Endothelial cell (in vitro differentiated cells): ENCODE measurements at regions not wholly inside any gene's neighbourhood (a gene's known extent, or its start where the extent isn't known, plus 50 kb on each side); places are given as distances from the start of the nearest gene placed in this dataset.

ENCODE experiments used
- DNase-seq: peaks from one replicate; pipeline ENCODE4 v3.0.0; 2021; ENCODE audit warnings: low spot score
- H3K27ac Mint-ChIP-seq: one replicate; pipeline ENCODE4 v1.8.0; 2021; ENCODE audit warnings: mixed read lengths, inconsistent platforms; ENCODE audit not compliant: unreplicated experiment
- H3K27me3 Mint-ChIP-seq: one replicate; pipeline ENCODE4 v1.8.0; 2021; ENCODE audit warnings: mild to moderate bottlenecking, moderate library complexity, mixed read lengths, inconsistent platforms; ENCODE audit not compliant: unreplicated experiment
- H3K36me3 Mint-ChIP-seq: one replicate; pipeline ENCODE4 v1.8.0; 2021; ENCODE audit warnings: mild to moderate bottlenecking, low read depth, mixed read lengths, inconsistent platforms; ENCODE audit not compliant: unreplicated experiment
- H3K4me1 Mint-ChIP-seq: one replicate; pipeline ENCODE4 v1.8.0; 2021; ENCODE audit warnings: mild to moderate bottlenecking, mixed read lengths, inconsistent platforms; ENCODE audit not compliant: unreplicated experiment
- H3K4me3 Mint-ChIP-seq: one replicate; pipeline ENCODE4 v1.8.0; 2021; ENCODE audit warnings: mild to moderate bottlenecking, mixed read lengths, inconsistent platforms; ENCODE audit not compliant: unreplicated experiment
- H3K9me3 Mint-ChIP-seq: one replicate; pipeline ENCODE4 v1.8.0; 2021; ENCODE audit warnings: mixed read lengths, inconsistent platforms; ENCODE audit not compliant: unreplicated experiment
- TF ChIP-seq, protein P1 (sequence below): fragments of 200-600 bp; sonication (generic); IDR thresholded peaks from one replicate; pipeline ENCODE4 v1.5.0; 2021; ENCODE audit warnings: antibody characterized with exemption; ENCODE audit not compliant: unreplicated experiment

DNA sequence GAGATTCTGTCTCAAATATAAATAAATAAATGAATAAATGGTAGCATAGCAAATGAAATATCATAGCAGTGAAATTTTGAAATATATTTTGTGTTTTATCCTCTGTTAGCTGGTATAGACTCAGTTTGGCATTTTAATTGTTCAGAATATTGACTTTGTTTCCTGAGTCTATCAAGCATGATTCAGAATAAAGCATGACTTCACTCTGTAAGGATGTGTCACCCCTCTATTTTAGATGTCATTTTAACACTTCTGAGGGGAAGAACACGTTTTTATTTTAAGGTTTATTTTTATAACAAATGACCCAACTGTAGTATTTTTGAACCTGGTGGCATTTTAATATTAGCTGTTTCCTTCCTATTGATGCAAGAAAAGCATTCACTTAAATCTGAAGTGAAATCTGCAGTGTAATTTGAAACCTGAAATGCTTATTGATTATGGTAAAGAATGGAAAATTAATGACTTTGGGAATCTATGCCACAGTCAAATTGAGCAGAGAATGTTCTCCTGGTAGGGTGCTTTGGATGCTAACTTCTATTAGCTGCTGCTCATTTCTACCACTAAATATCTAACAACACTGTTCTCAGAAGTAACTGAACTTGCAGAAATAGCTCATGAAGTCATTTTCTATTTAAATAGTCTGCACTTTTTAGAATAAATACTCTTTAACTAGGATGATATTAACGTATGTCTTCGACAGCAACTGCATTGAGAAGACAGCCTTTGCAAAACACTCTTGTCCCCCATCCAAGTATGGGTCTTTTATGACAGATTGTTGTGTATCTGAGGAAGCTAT, 114.2 kb downstream of the SOX4 start:
- no peak for DNase-seq
- Mint-ChIP-seq H3K36me3 (no peaks in the 10 kb centered on the region), H3K4me3 (no peak overlapping the region), H3K27me3 (no peaks in the 10 kb centered on the region), H3K4me1 (peaks cover 31% of the 10 kb centered on the region), H3K27ac (no peak overlapping the region), H3K9me3 (no peaks in the 10 kb centered on the region)
- TF ChIP-seq, protein P1, sequence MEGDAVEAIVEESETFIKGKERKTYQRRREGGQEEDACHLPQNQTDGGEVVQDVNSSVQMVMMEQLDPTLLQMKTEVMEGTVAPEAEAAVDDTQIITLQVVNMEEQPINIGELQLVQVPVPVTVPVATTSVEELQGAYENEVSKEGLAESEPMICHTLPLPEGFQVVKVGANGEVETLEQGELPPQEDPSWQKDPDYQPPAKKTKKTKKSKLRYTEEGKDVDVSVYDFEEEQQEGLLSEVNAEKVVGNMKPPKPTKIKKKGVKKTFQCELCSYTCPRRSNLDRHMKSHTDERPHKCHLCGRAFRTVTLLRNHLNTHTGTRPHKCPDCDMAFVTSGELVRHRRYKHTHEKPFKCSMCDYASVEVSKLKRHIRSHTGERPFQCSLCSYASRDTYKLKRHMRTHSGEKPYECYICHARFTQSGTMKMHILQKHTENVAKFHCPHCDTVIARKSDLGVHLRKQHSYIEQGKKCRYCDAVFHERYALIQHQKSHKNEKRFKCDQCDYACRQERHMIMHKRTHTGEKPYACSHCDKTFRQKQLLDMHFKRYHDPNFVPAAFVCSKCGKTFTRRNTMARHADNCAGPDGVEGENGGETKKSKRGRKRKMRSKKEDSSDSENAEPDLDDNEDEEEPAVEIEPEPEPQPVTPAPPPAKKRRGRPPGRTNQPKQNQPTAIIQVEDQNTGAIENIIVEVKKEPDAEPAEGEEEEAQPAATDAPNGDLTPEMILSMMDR = no peak

DNA sequence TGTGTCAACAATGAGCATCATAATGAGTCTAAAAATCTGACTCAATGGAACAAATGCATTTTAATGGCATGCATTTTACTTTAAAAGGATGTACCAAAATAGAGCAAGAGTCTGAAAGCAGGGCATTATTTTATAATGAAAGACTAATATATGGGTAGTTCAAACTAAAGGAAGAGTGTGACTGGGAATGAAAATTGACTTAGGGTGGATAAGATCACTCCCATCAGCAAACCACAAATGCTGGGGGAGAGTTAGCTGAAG, 114.7 kb downstream of the SOX4 start:
- Mint-ChIP-seq H3K27ac (no peak overlapping the region), H3K4me3 (no peak overlapping the region), H3K27me3 (no peaks in the 10 kb centered on the region), H3K4me1 (peaks cover 33% of the 10 kb centered on the region), H3K36me3 (no peaks in the 10 kb centered on the region), H3K9me3 (no peaks in the 10 kb centered on the region)
- DNase-seq = no peak
- TF ChIP-seq, protein P1 = no peak

DNA sequence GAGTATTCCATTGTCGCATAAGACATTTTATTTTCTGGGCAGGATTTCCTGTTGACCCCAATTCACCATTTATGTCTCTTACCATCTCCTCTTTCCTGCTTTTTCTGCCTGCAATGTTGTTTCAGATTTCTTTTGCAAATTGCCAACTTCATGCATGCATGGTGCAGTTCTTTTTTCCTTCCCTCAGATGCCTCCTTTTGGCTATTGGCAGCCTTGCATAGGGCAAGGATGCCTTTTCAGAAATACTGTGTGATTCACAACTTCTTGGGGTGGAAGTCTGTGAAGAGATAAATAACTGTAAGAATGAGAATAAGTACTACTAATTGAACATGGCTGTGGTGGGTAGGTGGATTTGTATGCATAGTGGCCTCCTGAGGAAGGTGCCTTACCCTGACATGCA, 116.7 kb downstream of the SOX4 start:
- Mint-ChIP-seq H3K4me3 (no peak overlapping the region), H3K27ac (peak overlapping the region; percentile 40), H3K9me3 (no peaks in the 10 kb centered on the region), H3K36me3 (no peaks in the 10 kb centered on the region), H3K4me1 (peaks cover 33% of the 10 kb centered on the region), H3K27me3 (no peaks in the 10 kb centered on the region)
- DNase-seq = no peak
- TF ChIP-seq, protein P1 = no peak

DNA sequence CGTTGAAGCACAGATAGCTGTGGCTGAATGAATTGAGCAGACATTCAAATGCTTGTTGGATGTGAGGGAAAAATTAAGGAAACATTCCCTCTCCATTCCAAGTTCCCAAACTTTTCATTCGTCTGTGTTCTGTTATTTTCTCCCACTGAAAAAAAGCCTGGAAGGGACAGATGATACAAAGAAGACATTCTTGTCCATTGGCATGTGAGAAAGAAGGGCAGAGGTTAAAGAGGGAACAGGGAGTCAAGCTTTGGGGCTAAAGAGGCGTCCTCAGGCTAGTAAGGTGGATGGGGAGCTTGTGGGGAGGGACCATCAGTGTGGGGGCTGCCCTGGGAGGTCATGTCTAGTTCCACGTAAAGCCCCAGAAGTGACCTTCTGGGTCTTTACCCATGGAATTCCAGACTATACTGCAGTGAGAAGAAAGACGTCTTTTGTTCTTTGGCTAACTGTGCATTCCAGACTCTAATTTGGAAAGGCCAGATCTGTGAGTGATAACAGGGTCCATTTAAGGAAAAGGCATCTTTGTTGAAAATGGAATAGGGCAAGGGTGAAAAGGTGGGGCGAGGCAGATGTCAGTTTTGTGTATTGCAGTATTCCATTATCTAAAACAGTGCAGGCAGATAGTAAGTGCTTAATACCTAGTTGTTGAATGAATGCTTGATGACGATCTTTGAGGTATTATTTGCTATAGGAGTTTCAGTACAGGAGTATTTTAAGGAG, 117.5 kb downstream of the SOX4 start:
- Mint-ChIP-seq H3K9me3 (no peaks in the 10 kb centered on the region), H3K27ac (no peak overlapping the region), H3K36me3 (no peaks in the 10 kb centered on the region), H3K4me3 (no peak overlapping the region), H3K4me1 (peaks cover 34% of the 10 kb centered on the region), H3K27me3 (no peaks in the 10 kb centered on the region)
- TF ChIP-seq, protein P1 = no peak
- no peak for DNase-seq

DNA sequence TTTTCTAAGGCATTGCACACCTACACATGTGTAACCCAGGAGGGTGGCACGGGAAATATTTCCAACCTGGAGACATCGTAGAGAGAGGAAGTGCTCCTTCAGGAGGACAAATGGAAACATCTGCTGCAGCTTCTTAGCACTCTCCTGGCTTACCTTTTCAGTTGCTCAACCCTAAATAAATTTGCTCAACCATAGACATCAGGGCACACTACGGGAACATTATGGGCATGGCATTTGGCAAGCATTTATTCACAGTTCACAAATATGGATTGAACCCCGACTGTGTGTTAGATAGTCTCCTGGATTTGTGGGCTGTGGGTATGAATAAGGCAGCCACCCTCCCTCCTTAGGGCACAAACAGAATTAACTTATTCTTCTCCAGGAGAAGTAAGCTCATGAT, 118.7 kb downstream of the SOX4 start:
- Mint-ChIP-seq H3K4me1 (peaks cover 40% of the 10 kb centered on the region), H3K4me3 (no peak overlapping the region), H3K9me3 (no peaks in the 10 kb centered on the region), H3K27ac (no peak overlapping the region), H3K27me3 (no peaks in the 10 kb centered on the region), H3K36me3 (no peaks in the 10 kb centered on the region)
- no peak for DNase-seq
- TF ChIP-seq, protein P1 = no peak
